ENCODE measurements at regions not wholly inside any gene's neighbourhood (a gene's known extent, or its start where the extent isn't known, plus 50 kb on each side); places are given as distances from the start of the nearest gene placed in this dataset.
"Not testable (repeated sequence)": the region's sequence is repeated elsewhere in the genome, so short reads cannot be mapped to it uniquely, and the experiment has no call there.

- DNase-seq: no peak
These were observed 870.0 kb upstream of the INTU start for GRCh38 chr4:126762663-126763247.

GRCh38 chr4:126766241-126766640, 866.5 kb upstream of the INTU start:
- DNase-seq: no peak

GRCh38 chr4:126768338-126768737, 864.4 kb upstream of the INTU start:
- no peak for DNase-seq

- not testable (repeated sequence) for DNase-seq
These were observed 861.8 kb upstream of the INTU start for GRCh38 chr4:126770811-126771553.

- DNase-seq: not testable (repeated sequence)
These were observed 861.1 kb upstream of the INTU start for GRCh38 chr4:126771618-126772017.

GRCh38 chr4:126772662-126773061, 860.1 kb upstream of the INTU start:
- DNase-seq: no peak

GRCh38 chr4:126775485-126776106, 857.2 kb upstream of the INTU start:
- DNase-seq: no peak

GRCh38 chr4:126776361-126776760, 856.4 kb upstream of the INTU start:
- DNase-seq: no peak

GRCh38 chr4:126777649-126778048, 855.1 kb upstream of the INTU start:
- no peak for DNase-seq

GRCh38 chr4:126778348-126778747, 854.4 kb upstream of the INTU start:
- DNase-seq: no peak

GRCh38 chr4:126779001-126779400, 853.8 kb upstream of the INTU start:
- DNase-seq: no peak

GRCh38 chr4:126779436-126780166, 853.2 kb upstream of the INTU start:
- DNase-seq: peak; percentile 19

- DNase-seq: no peak
These were observed 849.6 kb upstream of the INTU start for GRCh38 chr4:126783191-126783590.

- no peak for DNase-seq
These were observed 847.7 kb upstream of the INTU start for GRCh38 chr4:126784966-126785580.

GRCh38 chr4:126790633-126791032, 842.1 kb upstream of the INTU start:
- no peak for DNase-seq

GRCh38 chr4:126794363-126794762, 838.4 kb upstream of the INTU start:
- DNase-seq: no peak

GRCh38 chr4:126798214-126798613, 834.5 kb upstream of the INTU start:
- DNase-seq: no peak

GRCh38 chr4:126799416-126799815, 833.3 kb upstream of the INTU start:
- DNase-seq: no peak

GRCh38 chr4:126799971-126800574, 832.7 kb upstream of the INTU start:
- DNase-seq: no peak

GRCh38 chr4:126800575-126801141, 832.1 kb upstream of the INTU start:
- no peak for DNase-seq

- DNase-seq: no peak
These were observed 825.6 kb upstream of the INTU start for GRCh38 chr4:126807132-126807531.

GRCh38 chr4:126812076-126812475, 820.7 kb upstream of the INTU start:
- DNase-seq: no peak
